Neural progenitor cell (in vitro differentiated cells): ENCODE measurements at regions not wholly inside any gene's neighbourhood (a gene's known extent, or its start where the extent isn't known, plus 50 kb on each side); places are given as distances from the start of the nearest gene placed in this dataset.

ENCODE experiments used
- DNase-seq: peaks from one replicate; pipeline ENCODE4 v3.0.0-alpha.2; 2016; ENCODE audit warnings: low spot score
- H2AFZ ChIP-seq: fragments of 200-600 bp; sonication (generic); replicated peaks from 2 replicates; pipeline ENCODE4 v1.6.1; 2016; ENCODE audit warnings: antibody characterized with exemption
- H3F3A ChIP-seq: fragments of 200-600 bp; sonication (generic); 2 replicates; pipeline ENCODE4 v1.6.1; 2016; ENCODE audit warnings: antibody characterized with exemption, low read depth
- H3K27ac ChIP-seq: fragments of 200-600 bp; sonication (generic); 2 replicates; pipeline ENCODE4 v1.5.1; 2016; ENCODE audit warnings: mild to moderate bottlenecking
- H3K27me3 ChIP-seq: fragments of 200-600 bp; sonication (generic); 2 replicates; pipeline ENCODE4 v1.6.1; 2016; ENCODE audit warnings: mild to moderate bottlenecking, moderate library complexity
- H3K36me3 ChIP-seq: fragments of 200-600 bp; sonication (generic); 2 replicates; pipeline ENCODE4 v1.5.1; 2016
- H3K4me1 ChIP-seq: fragments of 200-600 bp; sonication (generic); 2 replicates; pipeline ENCODE4 v1.6.1; 2016; ENCODE audit warnings: mixed run types
- H3K4me2 ChIP-seq: fragments of 200-600 bp; sonication (generic); 2 replicates; pipeline ENCODE4 v1.6.1; 2016
- H3K4me3 ChIP-seq: fragments of 200-600 bp; sonication (generic); 2 replicates; pipeline ENCODE4 v1.5.1; 2016
- H3K79me2 ChIP-seq: fragments of 200-600 bp; sonication (generic); 2 replicates; pipeline ENCODE4 v1.6.1; 2016; ENCODE audit warnings: low read depth
- H3K9ac ChIP-seq: fragments of 200-600 bp; sonication (generic); 2 replicates; pipeline ENCODE4 v1.6.1; 2016
- H3K9me3 ChIP-seq: fragments of 200-600 bp; sonication (generic); 2 replicates; pipeline ENCODE4 v1.5.1; 2016; ENCODE audit warnings: low read depth
- H4K20me1 ChIP-seq: fragments of 200-600 bp; sonication (generic); 2 replicates; pipeline ENCODE4 v1.6.1; 2016; ENCODE audit warnings: low read depth
- H3K27ac Mint-ChIP-seq: 3 replicates; pipeline ENCODE4 v1.8.0; 2021; ENCODE audit warnings: mixed read lengths
- H3K27me3 Mint-ChIP-seq: 2 replicates; pipeline ENCODE4 v1.8.0; 2022; ENCODE audit warnings: low read depth, mild to moderate bottlenecking, inconsistent platforms, moderate library complexity, mixed read lengths; ENCODE audit not compliant: insufficient read depth
- H3K36me3 Mint-ChIP-seq: 3 replicates; pipeline ENCODE4 v1.8.0; 2021; ENCODE audit warnings: mixed read lengths
- H3K4me1 Mint-ChIP-seq: 3 replicates; pipeline ENCODE4 v1.8.0; 2021; ENCODE audit warnings: mixed read lengths
- H3K4me3 Mint-ChIP-seq: 3 replicates; pipeline ENCODE4 v1.8.0; 2021; ENCODE audit warnings: mild to moderate bottlenecking, moderate library complexity, mixed read lengths
- H3K9me3 Mint-ChIP-seq: 3 replicates; pipeline ENCODE4 v1.8.0; 2020; ENCODE audit warnings: mixed read lengths
- EZH2 ChIP-seq: fragments of 200-600 bp; sonication (generic); IDR thresholded peaks from 2 replicates; pipeline ENCODE4 v1.6.1; 2017; ENCODE audit warnings: antibody characterized with exemption, mild to moderate bottlenecking, moderate library complexity
- EZH2phosphoT487 ChIP-seq: fragments of 200-600 bp; sonication (generic); IDR thresholded peaks from 2 replicates; pipeline ENCODE4 v1.6.1; 2017; ENCODE audit warnings: antibody characterized with exemption
- TF ChIP-seq, protein P1 (sequence below): fragments of 200-600 bp; sonication (generic); IDR thresholded peaks from 2 replicates; pipeline ENCODE4 v1.5.1; 2017; ENCODE audit warnings: antibody characterized with exemption, mild to moderate bottlenecking

DNA sequence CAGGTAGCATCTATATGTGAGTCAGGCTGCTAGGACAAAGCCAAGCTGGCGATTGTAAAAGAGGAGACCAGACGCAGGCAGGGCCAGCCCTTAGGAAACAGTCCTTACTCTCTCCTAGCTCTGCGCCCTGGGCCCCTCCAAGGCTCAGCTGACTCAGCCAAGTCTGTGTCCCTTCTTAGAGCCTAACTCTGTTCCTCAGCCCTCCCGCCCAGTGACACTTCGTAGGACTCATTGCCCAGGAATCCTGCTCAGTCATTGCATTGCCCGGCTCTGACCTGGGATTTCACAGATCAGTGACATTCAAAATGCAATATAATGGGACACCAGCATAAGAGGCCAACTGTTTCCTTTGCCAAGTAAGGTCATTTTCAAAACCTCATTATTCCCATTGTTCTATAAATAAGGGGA, 244.2 kb downstream of the TLE3 start:
- peaks cover 78% of the 10 kb centered on the region for H3K4me1 Mint-ChIP-seq
- DNase-seq, result peak; percentile 10
- no peaks in the 10 kb centered on the region for H3K9me3 Mint-ChIP-seq
- H3K27ac Mint-ChIP-seq, result no peak overlapping the region
- peak overlapping the region; percentile 10 for H3K4me3 Mint-ChIP-seq
- Histone ChIP-seq H3K4me2 (no peak overlapping the region), H2AFZ (no peak overlapping the region), H3K9ac (no peak overlapping the region), H3K79me2 (no peaks in the 10 kb centered on the region), H3K4me3 (no peak overlapping the region), H3K36me3 (no peaks in the 10 kb centered on the region), H3K27ac (no peak overlapping the region), H4K20me1 (no peaks in the 10 kb centered on the region), H3K4me1 (peaks cover 20% of the 10 kb centered on the region), H3F3A (no peaks in the 10 kb centered on the region), H3K9me3 (no peaks in the 10 kb centered on the region), H3K27me3 (no peaks in the 10 kb centered on the region)
- TF ChIP-seq EZH2phosphoT487 (no peak), EZH2 (no peak)
- TF ChIP-seq, protein P1, sequence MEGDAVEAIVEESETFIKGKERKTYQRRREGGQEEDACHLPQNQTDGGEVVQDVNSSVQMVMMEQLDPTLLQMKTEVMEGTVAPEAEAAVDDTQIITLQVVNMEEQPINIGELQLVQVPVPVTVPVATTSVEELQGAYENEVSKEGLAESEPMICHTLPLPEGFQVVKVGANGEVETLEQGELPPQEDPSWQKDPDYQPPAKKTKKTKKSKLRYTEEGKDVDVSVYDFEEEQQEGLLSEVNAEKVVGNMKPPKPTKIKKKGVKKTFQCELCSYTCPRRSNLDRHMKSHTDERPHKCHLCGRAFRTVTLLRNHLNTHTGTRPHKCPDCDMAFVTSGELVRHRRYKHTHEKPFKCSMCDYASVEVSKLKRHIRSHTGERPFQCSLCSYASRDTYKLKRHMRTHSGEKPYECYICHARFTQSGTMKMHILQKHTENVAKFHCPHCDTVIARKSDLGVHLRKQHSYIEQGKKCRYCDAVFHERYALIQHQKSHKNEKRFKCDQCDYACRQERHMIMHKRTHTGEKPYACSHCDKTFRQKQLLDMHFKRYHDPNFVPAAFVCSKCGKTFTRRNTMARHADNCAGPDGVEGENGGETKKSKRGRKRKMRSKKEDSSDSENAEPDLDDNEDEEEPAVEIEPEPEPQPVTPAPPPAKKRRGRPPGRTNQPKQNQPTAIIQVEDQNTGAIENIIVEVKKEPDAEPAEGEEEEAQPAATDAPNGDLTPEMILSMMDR, result no peak
- H3K36me3 Mint-ChIP-seq, result no peaks in the 10 kb centered on the region
- peaks cover 18% of the 10 kb centered on the region for H3K27me3 Mint-ChIP-seq

DNA sequence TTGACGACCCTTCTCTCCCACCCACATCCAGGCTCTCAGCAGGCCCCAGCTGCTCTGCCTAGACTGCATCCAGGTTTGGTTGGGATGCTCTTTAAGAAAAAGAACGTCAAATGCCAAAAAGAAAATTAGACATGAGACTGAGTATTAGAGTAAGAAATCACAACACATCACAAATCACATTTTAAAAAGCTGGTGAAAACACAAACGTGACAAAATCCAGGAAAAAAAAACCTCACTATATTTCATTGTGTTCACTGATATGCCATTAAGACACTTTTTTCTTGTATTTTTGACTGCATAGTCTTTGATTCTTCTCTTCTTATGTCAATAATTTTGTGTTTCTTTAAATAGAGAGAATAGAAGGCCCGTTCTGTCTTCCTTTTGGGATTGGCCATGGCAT, 243.7 kb downstream of the TLE3 start:
- Mint-ChIP-seq H3K27ac (no peak overlapping the region), H3K4me1 (peaks cover 75% of the 10 kb centered on the region), H3K27me3 (peaks cover 18% of the 10 kb centered on the region), H3K36me3 (no peaks in the 10 kb centered on the region), H3K4me3 (no peak overlapping the region), H3K9me3 (no peaks in the 10 kb centered on the region)
- Histone ChIP-seq H2AFZ (no peak overlapping the region), H3K4me1 (peaks cover 20% of the 10 kb centered on the region), H4K20me1 (no peaks in the 10 kb centered on the region), H3K36me3 (no peaks in the 10 kb centered on the region), H3K27me3 (no peaks in the 10 kb centered on the region), H3K9ac (no peak overlapping the region), H3F3A (no peaks in the 10 kb centered on the region), H3K4me2 (no peak overlapping the region), H3K4me3 (no peak overlapping the region), H3K27ac (no peak overlapping the region), H3K9me3 (no peaks in the 10 kb centered on the region), H3K79me2 (no peaks in the 10 kb centered on the region)
- DNase-seq, result no peak
- TF ChIP-seq, protein P1, result no peak
- no peak for TF ChIP-seq EZH2phosphoT487
- no peak for TF ChIP-seq EZH2

DNA sequence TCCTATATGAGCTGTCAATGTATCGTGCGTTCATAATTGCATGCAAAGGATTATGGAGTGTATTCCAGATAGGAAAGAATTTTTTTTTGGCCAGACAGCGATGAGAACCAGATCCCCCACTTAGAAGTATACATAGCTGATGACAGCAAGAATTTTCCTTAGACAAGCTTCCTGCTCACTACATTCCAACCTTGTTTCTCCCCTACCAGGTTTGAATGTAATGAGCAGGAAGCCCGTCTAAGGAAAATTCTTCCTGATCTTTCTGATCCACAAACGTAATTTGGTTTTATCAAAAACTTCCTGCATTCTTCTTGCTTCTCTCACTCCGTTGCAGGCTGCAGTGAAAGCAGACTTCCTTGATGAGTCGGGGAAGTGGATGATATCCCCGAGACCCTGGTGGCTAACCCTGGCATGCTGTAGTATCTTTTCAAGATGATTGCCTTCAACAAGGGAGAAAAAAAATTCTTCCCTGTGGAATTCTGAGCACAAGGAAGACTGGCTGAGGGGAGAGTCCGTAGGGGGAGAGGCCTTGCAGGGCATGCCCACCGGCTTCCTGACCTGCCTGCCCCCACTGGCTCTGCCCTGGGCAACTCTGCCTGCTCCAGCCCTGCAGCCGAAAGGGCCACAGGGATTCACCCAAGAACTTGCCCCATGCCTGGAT, 243.1 kb downstream of the TLE3 start:
- Mint-ChIP-seq H3K4me1 (peaks cover 74% of the 10 kb centered on the region), H3K36me3 (no peaks in the 10 kb centered on the region), H3K27ac (no peak overlapping the region), H3K4me3 (peak overlapping the region; percentile 48), H3K9me3 (no peaks in the 10 kb centered on the region), H3K27me3 (peaks cover 21% of the 10 kb centered on the region)
- no peaks in the 10 kb centered on the region for H3K9me3 ChIP-seq
- H3K4me2 ChIP-seq, result no peak overlapping the region
- no peaks in the 10 kb centered on the region for H3K79me2 ChIP-seq
- no peaks in the 10 kb centered on the region for H3K27me3 ChIP-seq
- H3K4me3 ChIP-seq, result no peak overlapping the region
- no peak for DNase-seq
- no peak overlapping the region for H3K27ac ChIP-seq
- H3K36me3 ChIP-seq, result no peaks in the 10 kb centered on the region
- TF ChIP-seq, protein P1, result no peak
- no peak for TF ChIP-seq EZH2
- no peak for TF ChIP-seq EZH2phosphoT487
- no peak overlapping the region for H3K9ac ChIP-seq
- no peak overlapping the region for H2AFZ ChIP-seq
- H4K20me1 ChIP-seq, result no peaks in the 10 kb centered on the region
- no peaks in the 10 kb centered on the region for H3F3A ChIP-seq
- peaks cover 20% of the 10 kb centered on the region for H3K4me1 ChIP-seq
